Esophagus squamous epithelium (tissue), 4 donors: ENCODE measurements at regions not wholly inside any gene's neighbourhood (a gene's known extent, or its start where the extent isn't known, plus 50 kb on each side); places are given as distances from the start of the nearest gene placed in this dataset.

ENCODE experiments used
- CTCF ChIP-seq, 6 experiments: fragments of 450-650 bp in 4 of 6; fragments of 200-600 bp in 2 of 6; sonication (generic) in 2 of 6; IDR thresholded peaks; one replicate each; pipeline ENCODE4 v1.5.1; 2016 to 2019; ENCODE audit warnings: antibody characterized with exemption in 6 of 6, mild to moderate bottlenecking in 4 of 6, moderate library complexity in 4 of 6
- POLR2A ChIP-seq, 4 donors: fragments of 450-650 bp; IDR thresholded peaks; one replicate each; pipeline ENCODE4 v1.6.1; 2017; ENCODE audit warnings: antibody characterized with exemption in 4 of 4, mild to moderate bottlenecking in 4 of 4, moderate library complexity in 3 of 4

GRCh38 chr5:85288914-85289313 lies 904.2 kb upstream of the EDIL3 start:
- TF ChIP-seq POLR2A (IDR thresholded peaks at IDR 0.05) (no peak), CTCF (IDR thresholded peaks at IDR 0.05) (no peak)
